CMK (cell line): ENCODE measurements at regions not wholly inside any gene's neighbourhood (a gene's known extent, or its start where the extent isn't known, plus 50 kb on each side); places are given as distances from the start of the nearest gene placed in this dataset.
"Not testable (repeated sequence)": the region's sequence is repeated elsewhere in the genome, so short reads cannot be mapped to it uniquely, and the experiment has no call there.

Source experiments
- DNase-seq: peaks from one replicate; pipeline ENCODE4 v3.0.0-alpha.2; 2010; ENCODE audit warnings: low read depth

DNA sequence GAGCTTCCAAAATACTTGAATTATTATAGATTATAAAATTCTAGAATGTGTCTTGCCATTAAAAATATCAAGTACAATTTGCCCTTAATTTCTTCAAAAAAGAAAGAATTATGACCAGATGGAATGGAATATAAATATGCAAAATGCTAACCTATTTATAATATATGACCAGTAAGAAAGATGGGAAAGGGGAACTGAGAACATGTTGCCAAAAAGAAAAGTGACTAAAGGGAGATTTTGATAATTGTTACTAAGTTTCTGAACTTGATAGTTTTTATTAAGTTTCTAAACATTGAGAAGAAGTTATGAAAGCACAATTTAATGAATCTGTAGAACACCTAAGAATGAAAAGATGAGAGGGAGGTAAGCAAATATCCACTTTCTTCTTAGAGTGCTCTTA is 188.4 kb upstream of the NR4A3 start:
- no peak for DNase-seq

DNA sequence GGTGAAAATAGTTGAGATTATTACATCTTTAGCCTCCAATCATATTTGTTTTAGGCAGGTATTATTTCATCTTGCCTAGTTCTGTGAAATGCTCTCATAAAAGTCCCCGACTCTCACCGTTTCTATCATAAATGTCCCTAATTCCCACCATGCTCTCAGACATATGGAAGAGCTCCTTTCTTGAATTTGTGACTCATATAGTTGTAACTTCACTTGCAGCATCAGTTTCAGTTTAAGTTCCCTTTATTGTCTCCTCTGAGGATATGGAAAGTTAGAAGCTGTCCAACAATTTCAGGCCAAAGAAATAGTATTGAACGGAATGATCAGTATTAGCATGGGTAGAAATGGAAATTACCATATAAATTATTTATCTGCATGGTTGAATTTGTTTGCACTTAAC is 187.5 kb upstream of the NR4A3 start:
- no peak for DNase-seq

DNA sequence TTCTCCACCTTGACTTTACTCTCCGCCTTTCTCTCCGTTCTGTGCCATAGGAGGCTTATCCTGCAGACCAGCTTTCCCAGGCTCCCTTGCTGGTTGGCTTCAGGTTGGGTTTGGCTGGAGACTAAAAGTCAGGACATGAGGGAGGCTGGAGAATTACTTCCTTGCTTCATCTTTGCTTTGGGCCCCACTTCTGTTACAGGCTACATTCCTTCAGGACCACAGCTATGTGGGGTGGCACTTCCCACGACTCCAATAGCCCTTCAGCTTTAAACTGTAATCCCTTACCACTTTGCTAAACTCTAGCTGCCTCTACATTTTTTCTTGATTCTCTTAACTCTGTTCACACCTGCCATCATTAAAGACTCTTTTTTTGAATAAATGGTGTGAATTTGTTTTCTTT is 186.7 kb upstream of the NR4A3 start:
- DNase-seq: no peak

DNA sequence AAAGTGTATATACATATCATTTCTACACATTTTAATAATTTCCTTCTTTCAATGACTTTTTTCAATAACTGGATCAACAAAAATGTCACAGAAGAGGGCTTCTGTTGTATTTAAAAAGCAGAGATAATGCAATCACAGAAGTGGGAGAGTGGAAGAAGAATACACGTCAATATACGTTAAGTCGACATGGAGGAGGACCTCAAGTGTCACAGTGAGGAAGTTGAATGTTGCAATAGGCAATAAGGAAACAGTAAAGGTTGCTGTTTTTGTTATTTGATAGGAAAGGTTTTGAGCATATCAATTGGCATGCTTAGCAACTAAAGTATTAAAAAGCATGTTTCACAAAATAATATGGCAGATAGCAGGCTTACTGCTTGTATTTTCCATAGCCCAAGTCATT is 184.0 kb upstream of the NR4A3 start:
- DNase-seq: no peak

DNA sequence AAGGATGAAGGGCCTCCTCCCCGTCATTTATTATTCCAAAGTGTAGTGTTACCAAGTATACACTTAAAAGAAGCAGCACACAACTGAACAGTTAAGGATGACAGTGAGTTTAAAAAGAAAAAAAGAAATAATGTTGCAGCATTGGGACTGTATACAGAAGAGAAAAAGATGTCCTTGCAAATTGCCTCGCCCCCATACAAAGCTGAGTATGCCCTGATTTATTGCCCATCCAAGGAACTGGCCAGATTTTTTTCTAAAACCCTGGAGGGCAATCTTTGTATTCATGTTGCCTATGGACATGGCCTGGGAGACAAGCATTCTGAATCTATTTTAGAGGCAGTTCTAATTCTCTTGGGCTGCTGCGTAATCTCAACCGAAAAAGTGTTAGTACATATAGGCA is 182.7 kb upstream of the NR4A3 start:
- DNase-seq: no peak

DNA sequence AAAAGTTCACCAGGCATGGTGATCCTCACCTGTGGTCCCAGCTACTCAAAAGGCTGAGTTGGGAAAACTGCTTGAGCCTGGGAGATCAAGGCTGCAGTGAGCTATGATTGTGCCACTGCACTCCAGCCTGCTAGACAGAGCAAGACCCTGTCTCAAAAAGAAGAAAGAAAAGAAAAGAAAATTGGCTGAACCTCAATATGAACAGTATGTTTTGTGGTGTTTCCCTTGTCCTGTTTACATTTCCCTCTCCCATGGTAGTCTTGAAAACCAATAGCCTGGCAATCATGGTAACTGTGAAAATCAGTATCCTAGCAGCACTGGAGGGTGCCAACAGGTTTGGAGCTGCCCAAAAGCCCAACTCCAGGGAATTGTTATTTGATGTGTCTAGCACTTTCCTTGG is 174.1 kb upstream of the NR4A3 start:
- no peak for DNase-seq

DNA sequence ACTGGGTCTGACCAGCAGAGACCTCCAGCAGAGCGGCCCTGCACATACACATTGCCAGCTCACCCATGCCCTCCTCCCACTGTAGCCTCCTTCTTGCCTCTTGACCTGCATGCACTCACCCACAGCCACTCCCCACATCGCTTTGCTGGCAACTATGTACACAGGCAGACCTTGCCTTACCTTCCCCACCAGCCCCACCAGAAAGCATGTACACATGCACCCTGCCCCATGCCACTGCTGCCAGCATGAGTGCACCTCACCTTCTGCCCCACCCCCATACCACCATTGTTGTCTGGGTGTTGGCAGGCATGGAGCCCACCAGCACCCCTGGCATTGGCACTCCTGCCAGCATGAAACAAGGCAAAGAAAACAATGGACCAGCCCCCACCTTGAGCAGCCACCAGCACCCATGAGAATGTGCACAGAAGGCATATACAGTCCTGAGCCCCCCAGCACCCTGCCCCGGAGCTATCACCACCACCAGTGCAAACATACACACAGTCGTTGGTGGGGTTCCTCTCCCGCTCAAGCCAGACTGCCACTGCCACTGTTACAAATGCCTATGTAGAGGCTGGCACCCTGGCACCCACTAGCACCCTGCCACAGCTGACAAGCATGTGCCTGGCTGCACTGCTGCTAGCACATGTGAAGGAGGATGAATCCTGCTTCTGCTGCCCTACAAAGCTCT is 171.4 kb upstream of the NR4A3 start:
- DNase-seq: no peak

DNA sequence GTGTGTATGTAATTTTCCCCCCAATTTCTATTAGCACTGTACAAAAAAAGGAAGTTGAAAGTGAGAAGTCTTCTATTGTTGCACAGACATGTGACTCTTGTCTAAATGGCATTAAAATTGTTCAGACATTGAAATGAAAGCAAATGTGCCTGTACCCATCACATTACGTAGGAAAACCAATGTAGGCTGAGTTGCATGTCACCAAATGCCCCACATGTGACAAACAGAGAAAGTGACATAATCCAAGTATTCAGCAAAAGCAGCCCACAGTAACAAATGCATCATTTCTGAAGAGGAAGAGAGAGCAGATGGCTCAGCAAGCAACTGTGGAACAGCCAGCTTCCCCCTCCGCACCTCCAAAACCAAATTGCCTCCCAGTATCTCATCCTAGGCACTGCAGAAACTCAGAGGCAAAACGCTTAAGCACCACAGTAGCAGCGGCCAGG is 161.5 kb upstream of the NR4A3 start:
- no peak for DNase-seq

DNA sequence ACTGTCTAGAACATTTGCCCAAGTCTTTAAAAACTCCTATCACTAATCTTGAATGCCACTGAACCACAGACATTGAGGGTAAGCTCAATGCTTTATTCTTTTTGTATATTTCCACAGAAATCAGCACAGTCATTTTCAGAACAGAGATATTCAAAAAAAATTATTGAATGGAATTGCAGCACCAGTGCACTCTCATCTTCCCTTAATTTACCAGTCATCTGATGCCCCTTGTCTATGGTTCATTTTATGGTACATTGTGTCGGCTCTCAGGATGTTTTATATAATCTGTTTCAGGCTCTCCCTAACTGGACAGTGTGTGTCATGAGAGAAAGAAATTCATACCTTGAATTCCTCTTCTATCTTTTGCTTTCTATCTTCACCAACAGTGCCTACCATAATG is 158.4 kb upstream of the NR4A3 start:
- DNase-seq: no peak

DNA sequence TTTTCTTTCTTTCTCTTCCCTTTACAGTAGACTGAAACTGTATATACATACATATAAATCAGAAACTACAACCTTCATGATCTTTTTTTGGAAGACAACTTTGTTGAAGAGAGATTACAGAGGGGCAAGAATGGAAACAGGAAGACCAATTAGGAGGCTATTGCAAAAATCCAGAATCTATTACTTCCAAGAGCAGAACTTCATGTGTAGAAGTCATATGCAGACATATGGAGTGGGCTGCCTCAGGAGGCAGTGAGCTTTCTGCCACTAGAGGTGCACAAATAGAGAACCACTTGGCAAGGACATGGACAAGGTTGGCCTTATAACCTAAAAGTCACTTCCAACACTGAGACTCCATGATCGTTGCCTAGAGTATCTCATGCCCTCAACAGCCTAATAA is 157.8 kb upstream of the NR4A3 start:
- DNase-seq: no peak

DNA sequence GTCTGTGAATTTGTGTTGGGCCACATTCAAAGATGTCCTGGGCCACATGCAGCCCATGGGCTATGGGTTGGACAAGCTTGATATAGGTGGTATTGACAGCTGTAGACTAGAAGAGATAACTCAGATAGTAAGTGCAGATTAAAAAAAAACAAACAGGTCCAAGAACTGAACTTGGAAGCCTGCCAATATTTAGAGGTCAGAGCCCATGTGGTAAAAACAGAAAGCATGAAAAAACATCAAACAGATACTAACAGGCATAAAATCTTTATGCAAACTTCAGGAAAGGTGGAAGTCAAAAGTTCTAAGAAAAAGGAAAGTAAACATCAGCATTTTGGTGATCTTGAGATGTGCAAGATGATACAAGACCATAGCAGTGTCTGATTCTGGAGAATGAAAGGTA is 155.1 kb upstream of the NR4A3 start:
- no peak for DNase-seq

DNA sequence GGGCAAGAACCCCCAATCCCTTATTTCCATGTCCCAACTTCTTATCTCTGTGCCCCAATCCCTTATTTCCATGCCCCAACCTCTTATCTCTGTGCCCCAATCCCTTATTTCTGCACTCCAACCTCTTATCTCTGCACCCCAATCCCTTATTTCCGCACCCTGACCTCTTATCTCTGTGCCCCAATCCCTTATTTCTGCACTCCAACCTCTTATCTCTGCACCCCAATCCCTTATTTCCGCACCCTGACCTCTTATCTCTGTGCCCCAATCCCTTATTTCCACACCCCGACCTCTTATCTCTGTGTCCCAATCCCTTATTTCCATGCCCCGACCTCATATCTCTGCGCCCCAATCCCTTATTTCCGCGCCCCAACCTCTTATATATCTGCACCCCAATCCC is 150.8 kb upstream of the NR4A3 start:
- not testable (repeated sequence) for DNase-seq

DNA sequence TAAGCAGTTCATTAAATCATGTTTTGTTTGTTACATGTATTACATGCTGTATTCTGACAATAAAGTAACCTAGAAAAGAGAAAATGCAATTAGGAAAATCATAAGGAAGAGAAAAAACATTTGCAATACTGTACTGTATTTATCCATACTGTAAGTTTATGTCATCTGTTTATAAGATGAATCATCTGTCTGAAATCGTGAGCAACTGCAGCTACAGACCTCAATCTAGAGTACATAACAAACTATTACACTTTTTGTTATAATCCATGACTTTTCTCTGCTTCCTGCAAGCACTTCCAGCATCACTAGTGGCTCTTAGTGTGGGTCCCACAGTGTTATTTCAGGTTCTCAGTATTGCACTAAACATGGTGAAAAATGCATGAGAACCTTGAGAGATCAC is 144.4 kb upstream of the NR4A3 start:
- DNase-seq: no peak

DNA sequence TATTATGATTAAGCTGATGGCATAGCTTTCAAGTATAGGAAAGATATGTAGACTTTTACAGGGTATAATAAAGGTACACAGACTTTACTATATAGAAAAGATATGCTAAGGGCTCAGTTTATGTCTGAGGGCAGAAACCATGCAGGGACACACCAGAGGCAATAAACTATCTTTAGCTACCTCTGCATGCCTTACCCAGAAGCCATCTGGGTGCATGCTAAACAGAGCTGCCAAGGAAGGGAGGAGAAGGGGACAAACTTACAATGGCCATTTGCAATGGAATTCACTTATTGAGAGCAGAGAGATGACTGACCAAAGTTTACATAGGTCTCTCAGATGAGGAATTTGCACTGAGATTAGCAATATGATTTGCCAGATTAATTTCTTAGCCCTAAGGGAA is 143.1 kb upstream of the NR4A3 start:
- DNase-seq: no peak

DNA sequence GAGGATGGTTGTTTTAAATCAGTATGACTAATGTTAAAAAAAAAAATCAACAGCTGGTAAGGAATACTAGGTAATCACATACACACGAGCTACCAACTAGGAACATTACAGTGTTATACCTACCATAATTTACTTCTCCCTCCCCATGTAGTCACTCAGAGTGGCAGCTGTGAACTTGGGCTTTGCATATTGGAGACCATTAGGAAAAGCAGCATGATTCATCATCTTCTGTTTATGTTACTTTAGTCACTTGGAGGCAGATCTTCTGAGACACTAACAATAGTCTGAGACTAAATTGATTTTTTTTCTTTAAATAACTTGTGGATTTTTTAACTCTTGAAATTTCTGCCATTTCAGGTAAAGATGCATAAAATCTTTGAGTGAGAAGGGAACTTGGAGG is 141.5 kb upstream of the NR4A3 start:
- no peak for DNase-seq

DNA sequence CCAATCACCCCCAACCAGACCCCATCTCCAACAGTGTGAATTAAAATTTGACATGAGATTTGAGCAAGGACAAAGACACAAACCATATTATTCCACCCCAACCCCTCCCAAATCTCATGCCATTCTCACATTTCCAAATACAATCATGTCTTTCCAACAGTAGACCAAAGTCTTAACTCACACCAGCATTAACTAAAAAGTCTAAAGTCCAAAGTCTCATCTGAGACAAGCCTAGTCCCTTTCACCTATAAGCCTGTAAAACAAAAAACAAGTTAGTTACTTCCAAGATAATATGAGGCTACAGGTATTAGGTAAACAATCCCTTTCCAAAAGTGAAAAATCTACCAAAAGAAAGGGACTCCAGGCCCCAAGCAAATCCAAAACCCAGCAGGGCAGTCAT is 140.6 kb upstream of the NR4A3 start:
- DNase-seq: no peak

DNA sequence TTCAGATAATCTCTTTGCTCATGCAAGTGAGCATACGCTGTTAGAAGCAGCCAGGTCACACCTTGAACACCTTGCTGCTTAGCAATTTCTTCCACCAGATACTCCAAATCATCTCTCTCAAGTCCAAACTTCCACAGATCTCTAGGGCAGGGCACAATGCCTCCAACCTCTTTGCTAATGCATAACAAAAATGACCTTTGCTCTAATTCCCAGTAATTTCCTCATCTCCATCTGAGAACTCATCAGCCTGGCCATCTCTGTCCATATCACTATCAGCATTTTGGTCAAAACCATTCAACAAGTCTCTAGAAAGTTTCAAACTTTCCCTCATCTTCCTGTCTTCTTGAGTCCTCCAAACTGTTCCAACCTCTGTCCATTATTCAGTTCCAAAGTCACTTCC is 139.3 kb upstream of the NR4A3 start:
- DNase-seq: no peak

DNA sequence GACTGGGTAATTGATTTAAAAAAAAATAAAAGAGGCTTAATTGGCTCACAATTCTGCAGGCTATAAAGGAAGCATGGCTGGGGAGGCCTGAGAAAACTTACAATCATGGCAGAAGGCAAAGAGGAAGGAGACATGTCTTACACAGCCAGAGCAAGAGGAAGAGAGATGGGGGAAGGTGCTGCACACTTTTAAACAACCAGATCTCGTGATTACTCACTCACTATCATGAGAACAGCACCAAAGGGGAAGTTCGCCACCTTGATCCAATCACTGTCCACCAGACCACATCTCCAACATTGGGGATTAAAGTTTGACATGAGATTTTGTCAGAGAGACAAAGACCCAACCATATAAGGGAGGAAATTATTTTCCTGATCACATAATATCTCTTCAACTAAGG is 138.8 kb upstream of the NR4A3 start:
- DNase-seq: no peak

DNA sequence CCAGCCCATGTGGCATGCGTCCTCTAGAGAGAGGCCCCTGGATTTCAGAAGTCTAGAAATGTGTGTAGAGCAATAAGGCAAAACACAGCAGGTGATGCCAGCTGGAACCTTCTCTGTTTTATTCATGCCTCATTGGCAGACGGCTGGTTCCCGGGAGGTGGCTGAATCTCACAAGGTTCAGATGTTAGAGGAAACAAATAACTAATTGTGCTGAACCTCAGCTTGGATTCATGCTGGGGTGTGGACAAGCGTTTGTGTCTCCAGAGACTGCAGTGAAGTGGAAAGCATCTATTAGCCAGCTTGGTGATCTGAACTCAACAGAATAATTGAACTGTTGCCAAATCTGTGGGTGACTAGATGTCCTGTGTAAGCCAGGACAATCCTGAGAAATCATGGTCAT is 131.1 kb upstream of the NR4A3 start:
- no peak for DNase-seq

DNA sequence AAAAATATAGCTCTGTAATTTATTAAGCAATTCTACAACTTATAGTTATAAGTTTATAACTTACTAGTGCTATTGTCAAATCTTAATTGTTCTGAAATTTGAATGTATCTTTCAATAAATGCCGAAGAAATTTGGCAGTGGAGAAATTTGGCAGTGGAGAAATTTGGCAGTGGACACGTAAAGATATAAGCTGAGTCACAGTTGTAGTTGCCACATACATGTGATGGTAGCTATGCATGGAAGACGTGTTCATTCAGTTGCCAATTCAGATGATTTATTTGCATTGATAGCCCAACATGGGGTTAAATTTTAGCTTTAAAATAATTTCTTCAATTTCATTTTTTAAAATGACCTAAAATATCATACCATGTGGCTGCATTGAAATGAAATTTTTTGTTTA is 127.8 kb upstream of the NR4A3 start:
- DNase-seq: no peak

DNA sequence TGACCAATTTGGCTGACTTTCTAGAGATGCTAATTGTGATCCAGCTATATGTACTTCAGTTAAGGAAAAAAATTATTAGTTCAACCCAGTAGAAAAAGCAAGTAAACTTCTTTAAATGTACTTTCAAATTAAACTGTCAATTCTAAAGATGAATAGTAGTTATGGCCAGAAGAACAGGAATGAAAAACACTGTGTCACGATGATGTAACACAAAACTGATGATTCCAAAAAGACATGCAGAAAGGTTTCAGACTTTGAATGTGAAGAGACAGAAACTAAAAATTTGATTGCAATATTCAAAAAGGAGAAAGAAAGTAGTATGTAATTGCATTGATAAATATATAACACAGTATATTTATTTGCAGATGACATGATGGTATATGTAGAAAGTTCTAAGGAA is 127.3 kb upstream of the NR4A3 start:
- DNase-seq: no peak

DNA sequence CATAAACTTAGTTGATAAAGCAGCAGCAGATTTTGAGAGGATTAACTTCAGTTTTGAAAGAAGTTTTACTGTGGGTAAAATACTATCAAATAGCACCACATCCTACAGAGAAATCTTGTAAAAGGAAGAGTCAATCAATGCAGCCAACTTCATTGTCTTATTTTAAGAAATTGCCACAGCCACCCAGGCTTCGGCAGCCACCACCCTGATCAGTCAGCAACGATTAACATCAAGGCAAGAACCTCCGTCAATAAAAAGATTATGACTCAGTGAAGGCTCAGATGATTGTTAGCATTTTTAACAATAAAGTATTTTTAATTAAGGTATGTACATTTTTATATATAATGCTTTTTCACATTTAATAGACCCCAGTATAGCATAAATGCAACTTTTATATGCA is 122.3 kb upstream of the NR4A3 start:
- no peak for DNase-seq

DNA sequence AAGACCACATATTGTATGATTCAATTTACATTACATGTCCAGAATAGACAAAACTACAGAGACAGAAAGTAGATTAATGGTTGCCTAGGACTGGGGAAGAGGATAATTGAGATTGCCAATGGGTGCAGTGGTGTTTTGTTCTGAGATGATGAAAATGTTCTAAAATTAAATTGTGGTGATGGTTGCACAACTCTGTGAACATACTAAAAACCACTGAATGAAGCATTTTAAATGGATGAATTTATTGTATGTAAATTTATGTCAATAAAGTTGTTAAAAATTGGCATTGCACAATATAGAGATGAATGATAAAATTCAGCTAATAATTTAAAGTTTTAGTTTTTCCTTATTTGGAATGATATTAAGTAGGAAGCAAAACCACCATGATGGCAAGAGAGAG is 109.5 kb upstream of the NR4A3 start:
- no peak for DNase-seq

DNA sequence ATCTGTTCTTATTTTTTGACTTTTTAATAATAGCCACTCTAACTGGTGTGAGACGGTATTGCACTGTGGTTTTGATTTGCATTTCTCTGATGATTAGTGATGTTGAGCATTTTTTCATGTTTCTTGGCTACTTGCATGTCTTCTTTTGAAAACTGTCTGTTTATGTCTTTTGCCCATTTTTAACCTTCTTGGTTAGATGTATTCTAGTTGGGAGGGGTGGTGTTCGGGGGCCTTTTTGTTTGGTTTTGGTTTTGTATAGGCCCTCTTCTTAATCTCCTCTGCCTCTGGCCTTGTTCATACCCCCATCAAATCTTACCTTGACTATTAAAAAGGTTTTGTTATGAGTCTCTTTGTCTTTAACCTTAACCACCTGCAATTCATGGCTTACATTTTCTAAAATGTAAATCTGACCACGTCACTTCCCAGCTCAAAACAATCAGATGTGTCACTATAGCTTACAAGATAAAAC is 107.8 kb upstream of the NR4A3 start:
- DNase-seq: no peak

DNA sequence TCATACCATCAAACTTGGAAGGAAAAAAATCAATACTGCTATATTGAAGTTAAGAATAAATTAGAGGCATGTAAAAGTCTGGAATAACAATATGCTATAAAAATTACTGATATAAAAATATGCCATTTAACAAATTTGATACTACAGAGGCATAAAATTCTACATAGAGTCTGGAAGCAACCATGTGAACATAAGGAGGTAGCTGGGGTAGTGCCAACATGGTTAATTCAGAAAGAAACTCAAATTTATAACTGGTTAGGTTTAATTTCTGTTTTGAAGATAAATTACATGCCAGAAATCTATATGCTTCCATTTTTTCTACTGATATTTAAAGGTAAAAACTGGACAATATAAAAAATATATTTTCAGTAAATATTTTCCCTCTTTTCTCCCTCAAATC is 103.1 kb upstream of the NR4A3 start:
- no peak for DNase-seq
